ENCODE measurements at regions not wholly inside any gene's neighbourhood (a gene's known extent, or its start where the extent isn't known, plus 50 kb on each side); places are given as distances from the start of the nearest gene placed in this dataset.
"Not testable (repeated sequence)": the region's sequence is repeated elsewhere in the genome, so short reads cannot be mapped to it uniquely, and the experiment has no call there.

DNA sequence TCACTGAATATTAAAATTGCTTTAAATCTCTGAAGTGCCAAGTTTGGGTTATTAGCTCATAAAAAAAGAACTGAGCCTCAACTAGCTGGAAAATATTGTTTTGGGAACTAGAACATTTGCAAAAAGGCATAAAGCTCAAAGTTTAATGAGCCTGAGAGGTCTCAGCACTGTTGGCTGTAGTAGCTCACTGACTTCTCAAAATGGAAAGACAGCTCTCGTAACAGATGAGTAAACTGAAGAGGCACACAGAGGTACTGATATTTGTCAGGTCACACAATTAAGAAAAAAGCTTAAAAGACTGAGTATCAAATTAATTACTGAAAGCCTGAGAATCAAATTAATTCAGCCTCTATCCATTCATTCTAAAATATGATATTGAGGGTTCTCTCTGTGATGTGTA, 100.6 kb downstream of the DDX11 start:
- TF ChIP-seq, protein P1, sequence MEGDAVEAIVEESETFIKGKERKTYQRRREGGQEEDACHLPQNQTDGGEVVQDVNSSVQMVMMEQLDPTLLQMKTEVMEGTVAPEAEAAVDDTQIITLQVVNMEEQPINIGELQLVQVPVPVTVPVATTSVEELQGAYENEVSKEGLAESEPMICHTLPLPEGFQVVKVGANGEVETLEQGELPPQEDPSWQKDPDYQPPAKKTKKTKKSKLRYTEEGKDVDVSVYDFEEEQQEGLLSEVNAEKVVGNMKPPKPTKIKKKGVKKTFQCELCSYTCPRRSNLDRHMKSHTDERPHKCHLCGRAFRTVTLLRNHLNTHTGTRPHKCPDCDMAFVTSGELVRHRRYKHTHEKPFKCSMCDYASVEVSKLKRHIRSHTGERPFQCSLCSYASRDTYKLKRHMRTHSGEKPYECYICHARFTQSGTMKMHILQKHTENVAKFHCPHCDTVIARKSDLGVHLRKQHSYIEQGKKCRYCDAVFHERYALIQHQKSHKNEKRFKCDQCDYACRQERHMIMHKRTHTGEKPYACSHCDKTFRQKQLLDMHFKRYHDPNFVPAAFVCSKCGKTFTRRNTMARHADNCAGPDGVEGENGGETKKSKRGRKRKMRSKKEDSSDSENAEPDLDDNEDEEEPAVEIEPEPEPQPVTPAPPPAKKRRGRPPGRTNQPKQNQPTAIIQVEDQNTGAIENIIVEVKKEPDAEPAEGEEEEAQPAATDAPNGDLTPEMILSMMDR (IDR thresholded peaks at IDR 0.05; ENCODE audit: low read length) = not testable (repeated sequence)
- TF ChIP-seq EZH2 (optimal IDR thresholded peaks at IDR 0.05; ENCODE audit: low read depth, low read length) = not testable (repeated sequence)

Data from MM.1S (cell line).